ENCODE measurements at regions not wholly inside any gene's neighbourhood (a gene's known extent, or its start where the extent isn't known, plus 50 kb on each side); places are given as distances from the start of the nearest gene placed in this dataset.

DNA sequence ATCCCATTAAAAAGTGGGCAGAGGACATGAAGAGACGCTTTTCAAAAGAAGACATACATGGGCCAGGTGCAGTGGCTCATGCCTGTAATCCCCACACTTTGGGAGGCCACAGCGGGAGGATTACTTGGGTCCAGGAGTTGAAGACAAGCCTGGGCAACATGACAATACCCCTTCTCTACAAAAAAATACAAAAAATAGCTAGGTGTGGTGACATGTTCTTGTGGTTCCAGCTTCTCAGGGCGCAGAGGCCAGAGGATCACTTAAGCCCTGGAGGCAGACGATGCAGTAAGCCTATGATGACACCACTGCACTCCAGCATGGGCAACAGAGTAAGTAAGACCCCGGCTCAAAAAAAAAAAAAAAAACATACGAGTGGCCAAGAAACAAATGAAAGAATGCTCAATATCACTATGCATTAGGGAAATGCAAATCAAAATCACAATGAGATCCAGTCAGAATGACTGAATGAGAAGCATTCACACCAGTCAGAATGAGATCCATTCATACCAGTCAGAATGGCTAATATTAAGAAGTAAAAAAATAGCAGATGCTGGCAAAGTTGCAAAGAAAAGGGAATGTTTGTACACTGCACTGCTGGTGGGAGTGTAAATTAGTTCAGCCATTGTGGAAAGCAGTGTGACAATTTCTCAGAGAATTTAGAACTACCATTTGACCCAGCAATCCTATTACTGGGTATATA is 550.2 kb upstream of the SLC39A10 start:
- TF ChIP-seq CTCF (IDR thresholded peaks at IDR 0.05 in 4 of 5, conservative IDR thresholded peaks at IDR 0.05 in 1 of 5): no peak
- no peak for TF ChIP-seq POLR2A (IDR thresholded peaks at IDR 0.05)
